IMR-90 (cell line): ENCODE measurements at regions not wholly inside any gene's neighbourhood (a gene's known extent, or its start where the extent isn't known, plus 50 kb on each side); places are given as distances from the start of the nearest gene placed in this dataset.

Source experiments
- CEBPB ChIP-seq: IDR thresholded peaks from 2 replicates; pipeline ENCODE4 v1.6.1; 2012; ENCODE audit warnings: low read depth, low read length, improper control_type of control experiment
- CHD1 ChIP-seq: IDR thresholded peaks from 2 replicates; pipeline ENCODE4 v1.6.1; 2012; ENCODE audit warnings: low read depth, low read length, improper control_type of control experiment
- CTCF ChIP-seq: conservative IDR thresholded peaks from 2 replicates; pipeline ENCODE4 v1.5.1; 2012; ENCODE audit warnings: mild to moderate bottlenecking, low read depth, low read length, improper control_type of control experiment
- FOS ChIP-seq: fragments of 150-350 bp; IDR thresholded peaks from 2 replicates; pipeline ENCODE4 v1.6.1; 2016; ENCODE audit warnings: low read depth, low read length
- MAFK ChIP-seq: IDR thresholded peaks from 2 replicates; pipeline ENCODE4 v1.6.1; 2012; ENCODE audit warnings: low read depth, low read length, improper control_type of control experiment
- POLR2A ChIP-seq: IDR thresholded peaks from 2 replicates; pipeline ENCODE4 v1.6.1; 2012; ENCODE audit warnings: mild to moderate bottlenecking, low read depth, low read length
- SMC3 ChIP-seq: fragments of 150-350 bp; IDR thresholded peaks from 2 replicates; pipeline ENCODE4 v1.6.1; 2016; ENCODE audit warnings: low read depth, mild to moderate bottlenecking, antibody characterized with exemption, low read length, moderate library complexity
- TF ChIP-seq, protein P1 (sequence below): fragments of 150-350 bp; IDR thresholded peaks from 2 replicates; pipeline ENCODE4 v1.6.1; 2017; ENCODE audit warnings: mild to moderate bottlenecking, antibody characterized with exemption, low read length, low read depth

DNA sequence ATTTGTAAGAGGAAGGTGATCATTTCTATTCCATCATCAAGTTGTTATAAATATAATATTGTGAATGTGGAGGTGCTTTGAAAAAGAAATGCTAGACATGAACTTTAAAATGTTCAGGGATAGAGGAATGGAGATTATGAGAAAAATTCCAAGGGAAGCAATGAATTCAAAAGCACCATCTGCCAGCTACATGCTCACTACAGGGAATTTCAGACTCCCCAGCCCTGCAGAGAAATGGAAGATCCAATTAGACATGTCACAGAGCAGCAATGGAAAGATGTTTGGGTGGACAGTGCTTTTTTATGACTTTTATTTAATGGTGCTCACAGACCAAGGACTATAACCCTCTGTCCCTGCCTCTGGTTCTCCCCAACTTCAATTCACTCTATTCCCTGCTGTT lies 209.7 kb downstream of the ESM1 start:
- TF ChIP-seq FOS (no peak), CTCF (no peak), SMC3 (no peak), CEBPB (no peak), MAFK (no peak), POLR2A (no peak), CHD1 (no peak)
- TF ChIP-seq, protein P1, sequence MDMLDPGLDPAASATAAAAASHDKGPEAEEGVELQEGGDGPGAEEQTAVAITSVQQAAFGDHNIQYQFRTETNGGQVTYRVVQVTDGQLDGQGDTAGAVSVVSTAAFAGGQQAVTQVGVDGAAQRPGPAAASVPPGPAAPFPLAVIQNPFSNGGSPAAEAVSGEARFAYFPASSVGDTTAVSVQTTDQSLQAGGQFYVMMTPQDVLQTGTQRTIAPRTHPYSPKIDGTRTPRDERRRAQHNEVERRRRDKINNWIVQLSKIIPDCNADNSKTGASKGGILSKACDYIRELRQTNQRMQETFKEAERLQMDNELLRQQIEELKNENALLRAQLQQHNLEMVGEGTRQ = no peak
